HEK293 (cell line): ENCODE measurements at regions not wholly inside any gene's neighbourhood (a gene's known extent, or its start where the extent isn't known, plus 50 kb on each side); places are given as distances from the start of the nearest gene placed in this dataset.

Source experiments
- CTCF ChIA-PET: fragments of 350-600 bp; formaldehyde crosslinking; extraction: SDS; loops from one replicate; lab custom pipeline; 2021; ENCODE audit warnings: antibody characterized with exemption; lab: Yijun Ruan, JAX
- POLR2A ChIA-PET: fragments of 300-600 bp; formaldehyde crosslinking; extraction: SDS; loops from one replicate; lab custom pipeline; 2020; ENCODE audit warnings: antibody characterized with exemption, inconsistent platforms; lab: Yijun Ruan, JAX
- H3K27ac ChIP-seq: fragments of 200-500 bp; sonication (Bioruptor generic); 2 replicates; pipeline ENCODE4 v1.5.1; 2014; ENCODE audit warnings: low read depth, low read length, control low read depth, inconsistent platforms; ENCODE audit errors: extremely low read depth
- H3K36me3 ChIP-seq, 2 experiments: fragments of 200-500 bp in 1 of 2; sonication (Bioruptor generic) in 1 of 2; 1 replicate in 1 of 2; 2 replicates in 1 of 2; pipeline ENCODE4 v1.5.1; 2014 to 2017; ENCODE audit warnings: inconsistent platforms in 2 of 2, low read length in 2 of 2; ENCODE audit not compliant: control insufficient read depth in 2 of 2, insufficient read depth in 1 of 2
- H3K4me1 ChIP-seq: fragments of 200-500 bp; sonication (Bioruptor generic); 2 replicates; pipeline ENCODE4 v1.5.1; 2014; ENCODE audit warnings: mild to moderate bottlenecking, low read length, inconsistent platforms; ENCODE audit not compliant: control insufficient read depth, insufficient read depth
- H3K4me3 ChIP-seq: 2 replicates; pipeline ENCODE4 v1.5.1; 2011; ENCODE audit warnings: low read depth, mild to moderate bottlenecking, control low read depth, low read length, moderate library complexity
- H3K9me3 ChIP-seq: fragments of 200-500 bp; sonication (Bioruptor generic); 2 replicates; pipeline ENCODE4 v1.5.1; 2014; ENCODE audit warnings: low read depth, low read length, inconsistent platforms; ENCODE audit not compliant: control insufficient read depth, insufficient read depth
- GLI2 ChIP-seq: fragments of 450-650 bp; formaldehyde crosslinking; IDR thresholded peaks from 2 replicates; pipeline ENCODE4; 2017; ENCODE audit warnings: missing biosample characterization, missing genetic modification characterization, low read depth, borderline replicate concordance
- GLI4 ChIP-seq: fragments of 450-650 bp; formaldehyde crosslinking; IDR thresholded peaks from 2 replicates; pipeline ENCODE4 v1.5.1; 2016; ENCODE audit warnings: missing biosample characterization, missing genetic modification characterization
- GLIS2 ChIP-seq: fragments of 450-650 bp; formaldehyde crosslinking; IDR thresholded peaks from 2 replicates; pipeline ENCODE4 v1.5.1; 2016; ENCODE audit warnings: missing biosample characterization, missing genetic modification characterization
- HOXD13 ChIP-seq: sonication (generic); formaldehyde crosslinking; IDR thresholded peaks from 2 replicates; pipeline ENCODE4 v1.8.0; 2022; ENCODE audit warnings: missing genetic modification reagents, borderline replicate concordance
- KLF7 ChIP-seq: fragments of 450-650 bp; formaldehyde crosslinking; IDR thresholded peaks from 2 replicates; pipeline ENCODE4 v1.5.1; 2016; ENCODE audit warnings: missing biosample characterization, missing genetic modification characterization, borderline replicate concordance
- MYNN ChIP-seq: fragments of 450-650 bp; formaldehyde crosslinking; IDR thresholded peaks from 2 replicates; pipeline ENCODE4 v1.5.1; 2016; ENCODE audit warnings: missing biosample characterization, missing genetic modification characterization, borderline replicate concordance
- ZBTB11 ChIP-seq: fragments of 450-650 bp; formaldehyde crosslinking; conservative IDR thresholded peaks from 2 replicates; pipeline ENCODE4 v1.5.1; 2016; ENCODE audit warnings: low read depth, missing biosample characterization, missing genetic modification characterization
- ZBTB44 ChIP-seq: fragments of 450-650 bp; IDR thresholded peaks from 2 replicates; pipeline ENCODE4 v1.5.1; 2018; ENCODE audit warnings: missing biosample characterization, mild to moderate bottlenecking, missing genetic modification characterization
- ZNF23 ChIP-seq: fragments of 450-650 bp; formaldehyde crosslinking; IDR thresholded peaks from 2 replicates; pipeline ENCODE4 v1.5.1; 2016; ENCODE audit warnings: missing biosample characterization, missing genetic modification characterization, borderline replicate concordance
- ZNF433 ChIP-seq: fragments of 450-650 bp; formaldehyde crosslinking; IDR thresholded peaks from 2 replicates; pipeline ENCODE4 v1.5.1; 2016; ENCODE audit warnings: missing biosample characterization, missing genetic modification characterization, low read depth
- ZNF473 ChIP-seq: fragments of 450-650 bp; formaldehyde crosslinking; IDR thresholded peaks from 2 replicates; pipeline ENCODE4 v1.5.1; 2017; ENCODE audit warnings: missing biosample characterization, missing genetic modification characterization
- ZNF48 ChIP-seq: fragments of 450-650 bp; formaldehyde crosslinking; IDR thresholded peaks from 2 replicates; pipeline ENCODE4 v1.5.1; 2016; ENCODE audit warnings: missing biosample characterization, missing genetic modification characterization
- ZNF521 ChIP-seq: fragments of 450-650 bp; formaldehyde crosslinking; IDR thresholded peaks from 2 replicates; pipeline ENCODE4 v1.5.1; 2017; ENCODE audit warnings: missing biosample characterization, mild to moderate bottlenecking, missing genetic modification characterization
- ZNF561 ChIP-seq: fragments of 450-650 bp; IDR thresholded peaks from 2 replicates; pipeline ENCODE4 v1.5.1; 2018; ENCODE audit warnings: missing biosample characterization, missing genetic modification characterization, borderline replicate concordance
- ZNF843 ChIP-seq: fragments of 450-650 bp; formaldehyde crosslinking; IDR thresholded peaks from 2 replicates; pipeline ENCODE4 v1.5.1; 2016; ENCODE audit warnings: missing biosample characterization, missing genetic modification characterization
- TF ChIP-seq, protein P1 (sequence below): fragments of 450-650 bp; formaldehyde crosslinking; IDR thresholded peaks from 2 replicates; pipeline ENCODE4 v1.5.1; 2016; ENCODE audit warnings: missing biosample characterization, missing genetic modification characterization, borderline replicate concordance
- TF ChIP-seq, protein P2 (sequence below): fragments of 450-650 bp; formaldehyde crosslinking; IDR thresholded peaks from 2 replicates; pipeline ENCODE4 v1.5.1; 2016; ENCODE audit warnings: missing biosample characterization, missing genetic modification characterization
- TF ChIP-seq, protein P3 (sequence below): fragments of 450-650 bp; formaldehyde crosslinking; IDR thresholded peaks from 2 replicates; pipeline ENCODE4 v1.5.1; 2017; ENCODE audit warnings: missing biosample characterization, missing genetic modification characterization
- TF ChIP-seq, protein P4 (sequence below): fragments of 450-650 bp; formaldehyde crosslinking; IDR thresholded peaks from 2 replicates; pipeline ENCODE4 v1.5.1; 2016; ENCODE audit warnings: missing biosample characterization, missing genetic modification characterization

DNA sequence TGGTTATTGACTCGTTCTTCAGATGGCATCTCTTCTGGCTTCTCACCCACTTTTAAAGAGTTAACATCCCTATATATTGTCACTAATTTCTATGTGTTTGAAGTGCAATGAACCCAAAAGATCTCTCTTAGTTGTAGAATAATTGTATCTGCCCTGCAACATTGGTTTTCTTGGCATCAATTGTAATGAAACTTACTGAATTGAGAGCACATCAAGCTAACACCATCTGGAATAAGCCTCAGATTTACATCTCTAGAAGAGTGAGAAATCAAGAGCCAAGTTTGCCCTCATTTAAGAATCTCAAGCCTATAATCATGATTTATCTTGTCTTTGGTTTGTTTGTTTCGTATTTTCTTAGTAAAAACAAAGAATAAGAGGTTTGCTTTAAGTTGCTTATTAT is 372.6 kb upstream of the LRRC7 start:
- no peaks in the 10 kb centered on the region for H3K36me3 ChIP-seq
- ChIA-PET CTCF (no interaction called here), POLR2A (no interaction called here)
- TF ChIP-seq ZNF473 (tag by site-specific recombination) = no peak
- TF ChIP-seq GLIS2 = no peak
- TF ChIP-seq, protein P1, sequence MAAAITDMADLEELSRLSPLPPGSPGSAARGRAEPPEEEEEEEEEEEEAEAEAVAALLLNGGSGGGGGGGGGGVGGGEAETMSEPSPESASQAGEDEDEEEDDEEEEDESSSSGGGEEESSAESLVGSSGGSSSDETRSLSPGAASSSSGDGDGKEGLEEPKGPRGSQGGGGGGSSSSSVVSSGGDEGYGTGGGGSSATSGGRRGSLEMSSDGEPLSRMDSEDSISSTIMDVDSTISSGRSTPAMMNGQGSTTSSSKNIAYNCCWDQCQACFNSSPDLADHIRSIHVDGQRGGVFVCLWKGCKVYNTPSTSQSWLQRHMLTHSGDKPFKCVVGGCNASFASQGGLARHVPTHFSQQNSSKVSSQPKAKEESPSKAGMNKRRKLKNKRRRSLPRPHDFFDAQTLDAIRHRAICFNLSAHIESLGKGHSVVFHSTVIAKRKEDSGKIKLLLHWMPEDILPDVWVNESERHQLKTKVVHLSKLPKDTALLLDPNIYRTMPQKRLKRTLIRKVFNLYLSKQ (tag by site-specific recombination) = no peak
- TF ChIP-seq, protein P2, sequence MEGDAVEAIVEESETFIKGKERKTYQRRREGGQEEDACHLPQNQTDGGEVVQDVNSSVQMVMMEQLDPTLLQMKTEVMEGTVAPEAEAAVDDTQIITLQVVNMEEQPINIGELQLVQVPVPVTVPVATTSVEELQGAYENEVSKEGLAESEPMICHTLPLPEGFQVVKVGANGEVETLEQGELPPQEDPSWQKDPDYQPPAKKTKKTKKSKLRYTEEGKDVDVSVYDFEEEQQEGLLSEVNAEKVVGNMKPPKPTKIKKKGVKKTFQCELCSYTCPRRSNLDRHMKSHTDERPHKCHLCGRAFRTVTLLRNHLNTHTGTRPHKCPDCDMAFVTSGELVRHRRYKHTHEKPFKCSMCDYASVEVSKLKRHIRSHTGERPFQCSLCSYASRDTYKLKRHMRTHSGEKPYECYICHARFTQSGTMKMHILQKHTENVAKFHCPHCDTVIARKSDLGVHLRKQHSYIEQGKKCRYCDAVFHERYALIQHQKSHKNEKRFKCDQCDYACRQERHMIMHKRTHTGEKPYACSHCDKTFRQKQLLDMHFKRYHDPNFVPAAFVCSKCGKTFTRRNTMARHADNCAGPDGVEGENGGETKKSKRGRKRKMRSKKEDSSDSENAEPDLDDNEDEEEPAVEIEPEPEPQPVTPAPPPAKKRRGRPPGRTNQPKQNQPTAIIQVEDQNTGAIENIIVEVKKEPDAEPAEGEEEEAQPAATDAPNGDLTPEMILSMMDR = no peak
- TF ChIP-seq ZNF433 (tag by site-specific recombination) = no peak
- no peak for TF ChIP-seq GLI4 (tag by site-specific recombination)
- no peak for TF ChIP-seq ZNF843 (tag by site-specific recombination)
- no peak for TF ChIP-seq MYNN (tag by site-specific recombination)
- no peak for TF ChIP-seq ZNF23
- no peak for TF ChIP-seq GLI2 (tag by site-specific recombination)
- TF ChIP-seq ZBTB11 (tag by site-specific recombination) = no peak
- no peak for TF ChIP-seq ZNF561 (tag by site-specific recombination)
- TF ChIP-seq, protein P3, sequence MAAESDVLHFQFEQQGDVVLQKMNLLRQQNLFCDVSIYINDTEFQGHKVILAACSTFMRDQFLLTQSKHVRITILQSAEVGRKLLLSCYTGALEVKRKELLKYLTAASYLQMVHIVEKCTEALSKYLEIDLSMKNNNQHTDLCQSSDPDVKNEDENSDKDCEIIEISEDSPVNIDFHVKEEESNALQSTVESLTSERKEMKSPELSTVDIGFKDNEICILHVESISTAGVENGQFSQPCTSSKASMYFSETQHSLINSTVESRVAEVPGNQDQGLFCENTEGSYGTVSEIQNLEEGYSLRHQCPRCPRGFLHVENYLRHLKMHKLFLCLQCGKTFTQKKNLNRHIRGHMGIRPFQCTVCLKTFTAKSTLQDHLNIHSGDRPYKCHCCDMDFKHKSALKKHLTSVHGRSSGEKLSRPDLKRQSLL (tag by site-specific recombination) = no peak
- no peak for TF ChIP-seq HOXD13 (CRISPR knock-in tag)
- TF ChIP-seq ZBTB44 (tag by site-specific recombination) = no peak
- TF ChIP-seq KLF7 (tag by site-specific recombination) = no peak
- TF ChIP-seq, protein P4, sequence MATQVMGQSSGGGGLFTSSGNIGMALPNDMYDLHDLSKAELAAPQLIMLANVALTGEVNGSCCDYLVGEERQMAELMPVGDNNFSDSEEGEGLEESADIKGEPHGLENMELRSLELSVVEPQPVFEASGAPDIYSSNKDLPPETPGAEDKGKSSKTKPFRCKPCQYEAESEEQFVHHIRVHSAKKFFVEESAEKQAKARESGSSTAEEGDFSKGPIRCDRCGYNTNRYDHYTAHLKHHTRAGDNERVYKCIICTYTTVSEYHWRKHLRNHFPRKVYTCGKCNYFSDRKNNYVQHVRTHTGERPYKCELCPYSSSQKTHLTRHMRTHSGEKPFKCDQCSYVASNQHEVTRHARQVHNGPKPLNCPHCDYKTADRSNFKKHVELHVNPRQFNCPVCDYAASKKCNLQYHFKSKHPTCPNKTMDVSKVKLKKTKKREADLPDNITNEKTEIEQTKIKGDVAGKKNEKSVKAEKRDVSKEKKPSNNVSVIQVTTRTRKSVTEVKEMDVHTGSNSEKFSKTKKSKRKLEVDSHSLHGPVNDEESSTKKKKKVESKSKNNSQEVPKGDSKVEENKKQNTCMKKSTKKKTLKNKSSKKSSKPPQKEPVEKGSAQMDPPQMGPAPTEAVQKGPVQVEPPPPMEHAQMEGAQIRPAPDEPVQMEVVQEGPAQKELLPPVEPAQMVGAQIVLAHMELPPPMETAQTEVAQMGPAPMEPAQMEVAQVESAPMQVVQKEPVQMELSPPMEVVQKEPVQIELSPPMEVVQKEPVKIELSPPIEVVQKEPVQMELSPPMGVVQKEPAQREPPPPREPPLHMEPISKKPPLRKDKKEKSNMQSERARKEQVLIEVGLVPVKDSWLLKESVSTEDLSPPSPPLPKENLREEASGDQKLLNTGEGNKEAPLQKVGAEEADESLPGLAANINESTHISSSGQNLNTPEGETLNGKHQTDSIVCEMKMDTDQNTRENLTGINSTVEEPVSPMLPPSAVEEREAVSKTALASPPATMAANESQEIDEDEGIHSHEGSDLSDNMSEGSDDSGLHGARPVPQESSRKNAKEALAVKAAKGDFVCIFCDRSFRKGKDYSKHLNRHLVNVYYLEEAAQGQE (tag by site-specific recombination) = no peak
- no peak for TF ChIP-seq ZNF48 (tag by site-specific recombination)
- no peak for TF ChIP-seq ZNF521
- H3K27ac ChIP-seq = no peak overlapping the region
- no peaks in the 10 kb centered on the region for H3K9me3 ChIP-seq
- H3K4me3 ChIP-seq = no peak overlapping the region
- no peaks in the 10 kb centered on the region for H3K4me1 ChIP-seq
